GM19023 (cell line): ENCODE measurements at regions not wholly inside any gene's neighbourhood (a gene's known extent, or its start where the extent isn't known, plus 50 kb on each side); places are given as distances from the start of the nearest gene placed in this dataset.
"Not testable (repeated sequence)": the region's sequence is repeated elsewhere in the genome, so short reads cannot be mapped to it uniquely, and the experiment has no call there.

Experiments
- ATAC-seq: cut with Tn5 transposase; IDR thresholded peaks from one replicate; pipeline ENCODE4 v1.9.1; 2021; ENCODE audit warnings: mild to moderate bottlenecking, moderate library complexity; ENCODE audit not compliant: unreplicated experiment

DNA sequence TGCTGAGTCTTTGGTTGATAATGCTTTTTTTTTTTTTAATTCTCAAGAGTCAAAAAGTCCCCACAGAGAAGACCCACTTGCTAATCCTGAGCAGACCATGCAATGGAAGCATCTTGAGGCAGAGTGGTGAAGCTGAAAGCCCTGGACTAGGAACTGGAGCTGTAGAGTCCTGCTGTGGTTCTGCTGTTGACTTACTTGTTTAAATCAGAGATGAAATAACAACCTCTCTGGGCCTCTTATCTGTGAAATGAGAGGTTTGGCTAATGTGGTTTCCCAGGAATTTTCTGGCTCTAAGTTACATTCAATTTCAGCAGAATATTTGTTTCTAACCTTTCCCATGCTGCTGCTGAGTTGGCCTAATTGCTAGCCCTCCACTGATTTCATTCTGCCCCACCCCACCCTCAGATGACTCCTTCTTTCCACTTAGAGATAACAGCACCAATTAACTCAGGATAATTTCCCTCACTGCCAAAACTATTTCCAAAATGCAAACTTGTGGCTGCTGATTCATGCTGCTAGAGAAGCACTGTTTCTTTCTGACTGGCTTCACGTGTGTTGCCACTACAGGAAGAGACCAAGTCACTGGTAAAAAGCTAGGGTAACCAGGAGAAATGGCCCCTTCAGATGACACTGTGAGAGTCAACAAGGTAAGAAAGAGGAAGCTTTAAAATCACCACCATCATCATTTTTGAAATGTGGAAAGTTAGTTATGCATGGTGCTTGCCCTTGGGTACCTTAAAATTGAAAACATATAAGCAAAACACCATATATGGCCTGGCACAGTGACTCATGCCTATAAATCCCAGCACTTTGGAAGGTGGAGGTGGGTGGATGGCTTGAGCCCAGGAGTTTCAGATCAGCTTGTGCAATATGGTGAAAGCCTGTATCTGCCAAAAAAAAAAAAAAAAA, 326.4 kb downstream of the DCHS2 start:
- no peak for ATAC-seq

DNA sequence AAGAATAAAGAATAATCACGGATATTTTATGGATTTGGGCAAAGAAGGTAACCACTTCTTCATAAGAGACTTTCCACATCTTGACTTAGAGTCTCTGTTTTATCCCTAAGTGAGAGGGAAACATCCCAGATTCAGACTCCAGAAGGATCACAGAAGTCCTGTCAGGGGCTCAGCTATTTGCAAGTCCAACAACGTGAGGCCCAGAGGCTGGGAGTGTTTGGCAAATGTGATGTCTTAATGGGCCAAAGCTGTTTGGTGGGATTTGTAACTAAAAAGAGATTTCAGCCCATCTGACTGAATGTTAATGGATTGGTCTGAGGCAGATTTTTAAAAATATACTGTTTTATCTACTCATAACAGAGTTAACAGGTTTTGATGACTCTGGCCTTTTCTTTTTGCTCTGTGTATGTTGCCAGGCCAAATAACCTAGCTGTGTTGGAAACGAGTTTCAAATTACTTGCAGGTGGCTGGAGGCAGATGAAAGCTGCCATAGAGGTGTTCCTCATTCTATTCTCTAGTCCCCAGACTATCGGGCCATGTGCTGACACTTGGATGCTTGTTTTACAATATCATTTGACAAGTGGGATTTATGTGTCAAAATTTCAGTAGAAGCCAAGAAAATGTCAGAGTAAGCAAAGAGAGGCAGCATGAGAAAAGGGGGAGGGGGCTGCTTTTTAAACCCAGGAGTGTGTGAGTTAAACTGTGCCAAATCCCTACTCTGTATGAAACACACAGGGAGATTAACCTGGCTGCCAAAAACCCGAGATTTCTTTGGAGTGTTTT, 330.9 kb downstream of the DCHS2 start:
- ATAC-seq: no peak

- ATAC-seq: no peak
These were observed 333.0 kb downstream of the DCHS2 start for GRCh38 chr4:154158361-154159155.

- ATAC-seq: no peak
These were observed 339.1 kb downstream of the DCHS2 start for GRCh38 chr4:154152546-154152945.

DNA sequence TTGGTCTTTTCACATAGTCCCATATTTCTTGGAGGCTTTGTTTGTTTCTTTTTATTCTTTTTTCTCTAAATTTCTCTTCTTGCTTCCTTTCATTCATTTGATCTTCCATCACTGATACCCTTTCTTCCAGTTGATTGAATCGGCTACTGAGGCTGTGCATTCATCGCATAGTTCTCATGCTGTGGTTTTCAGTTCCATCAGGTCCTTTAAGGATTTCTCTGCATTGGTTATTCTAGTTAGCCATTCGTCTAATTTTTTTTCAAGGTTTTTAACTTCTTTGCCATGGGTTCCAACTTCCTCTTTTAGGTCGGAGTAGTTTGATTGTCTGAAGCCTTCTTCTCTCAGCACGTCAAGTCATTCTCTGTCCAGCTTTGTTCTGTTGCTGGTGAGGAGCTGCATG, 342.4 kb downstream of the DCHS2 start:
- not testable (repeated sequence) for ATAC-seq

- no peak for ATAC-seq
These were observed 347.9 kb downstream of the DCHS2 start for GRCh38 chr4:154143720-154144119.

- no peak for ATAC-seq
These were observed 348.9 kb downstream of the DCHS2 start for GRCh38 chr4:154142664-154143063.

GRCh38 chr4:154140869-154141268, 350.7 kb downstream of the DCHS2 start:
- no peak for ATAC-seq

DNA sequence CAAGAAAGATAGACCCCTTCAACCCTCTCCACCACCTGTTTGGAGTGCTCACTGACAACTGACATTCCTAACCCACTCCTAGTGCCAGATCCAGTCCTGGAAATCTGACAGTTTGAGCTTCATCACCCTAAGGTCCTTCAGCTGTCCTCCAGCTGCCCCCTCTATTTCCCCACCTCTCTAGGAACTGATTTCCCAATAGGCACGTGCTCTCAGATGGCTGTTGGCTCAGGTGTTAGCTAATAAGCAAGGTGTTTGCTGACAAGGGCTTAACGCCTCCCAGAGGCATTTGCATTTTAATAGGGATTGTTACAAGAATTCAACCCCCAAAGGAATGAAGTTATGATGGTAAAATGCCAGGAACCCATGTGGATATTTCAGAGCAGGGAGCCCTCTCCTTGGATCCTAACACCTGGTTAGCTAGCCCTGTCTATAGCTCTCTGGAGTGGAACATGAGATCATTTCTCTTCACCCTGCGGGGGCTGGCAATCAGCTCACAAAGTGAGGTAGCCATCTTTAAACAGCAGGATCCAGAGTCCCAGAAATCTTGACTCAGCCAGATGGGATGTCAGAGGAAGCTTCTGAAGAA, 348.5 kb upstream of the SFRP2 start:
- no peak for ATAC-seq

GRCh38 chr4:154135576-154135975, 346.7 kb upstream of the SFRP2 start:
- ATAC-seq: no peak

- ATAC-seq: no peak
These were observed 343.5 kb upstream of the SFRP2 start for GRCh38 chr4:154132406-154132805.

GRCh38 chr4:154126276-154126675, 337.4 kb upstream of the SFRP2 start:
- no peak for ATAC-seq

GRCh38 chr4:154125340-154125739, 336.5 kb upstream of the SFRP2 start:
- no peak for ATAC-seq

DNA sequence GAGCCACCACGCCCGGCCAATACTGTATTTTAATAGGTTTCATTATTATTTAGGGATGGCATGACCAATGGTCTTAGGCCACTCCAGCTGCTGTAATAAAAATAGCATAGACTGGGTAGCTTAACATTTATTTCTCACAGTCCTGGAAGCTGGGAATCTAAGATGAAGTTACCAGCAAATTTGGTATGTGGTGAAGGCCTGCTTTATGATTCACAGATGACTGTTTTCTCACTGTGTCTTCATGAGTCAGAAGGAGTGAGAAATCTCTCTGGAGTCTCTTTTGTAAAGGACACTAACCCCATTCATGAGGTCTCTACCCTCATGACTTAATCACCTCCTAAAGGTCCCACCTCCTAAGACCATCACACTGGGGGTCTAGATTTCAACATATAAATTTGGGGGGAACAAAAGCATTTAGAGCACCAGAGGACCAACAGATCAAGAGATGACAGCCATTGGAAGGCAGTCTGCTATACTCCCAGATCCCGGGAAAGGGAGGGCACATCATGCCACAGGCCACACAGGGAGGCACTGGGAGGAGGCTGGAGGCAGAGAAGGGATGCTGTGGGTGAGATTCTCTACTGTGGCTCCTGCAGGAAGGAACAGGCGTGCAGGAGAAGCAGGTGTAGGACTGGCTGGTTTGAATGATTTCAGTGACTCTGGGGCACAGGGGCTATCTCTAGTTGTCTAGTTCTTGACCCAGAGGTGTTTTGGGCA, 335.8 kb upstream of the SFRP2 start:
- ATAC-seq: no peak

GRCh38 chr4:154123897-154124296, 335.0 kb upstream of the SFRP2 start:
- ATAC-seq: no peak

DNA sequence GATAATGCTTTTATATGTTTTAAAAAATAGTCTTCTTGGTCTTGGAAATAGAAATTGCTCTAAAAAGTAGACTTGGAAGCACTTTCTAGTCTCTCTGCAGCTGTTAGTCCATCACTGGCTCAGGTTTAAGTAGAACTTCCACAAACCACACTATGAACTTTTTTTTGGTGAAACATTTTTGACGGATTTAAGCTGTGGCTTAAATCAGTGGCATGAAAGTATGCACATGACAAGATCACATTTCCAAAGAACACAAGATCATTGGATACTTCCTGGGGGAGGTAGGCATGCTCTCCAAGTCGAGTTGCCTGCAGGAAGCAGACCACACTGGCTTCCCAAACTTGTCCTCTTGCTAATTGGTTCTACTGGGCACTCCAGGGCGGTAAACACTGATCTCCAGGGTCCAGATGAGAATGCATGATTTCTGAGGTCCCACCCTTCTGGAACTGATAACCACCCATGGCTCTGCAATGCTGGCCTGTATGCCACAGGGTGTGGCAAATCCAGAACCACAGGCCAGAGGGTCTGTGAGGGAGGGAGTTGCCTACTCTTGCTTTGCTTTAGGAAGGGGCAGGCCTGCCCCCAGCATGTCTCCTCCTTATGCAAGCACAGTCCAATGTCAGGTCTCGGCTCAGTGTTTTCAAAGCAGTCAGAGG, 331.9 kb upstream of the SFRP2 start:
- ATAC-seq: no peak

- ATAC-seq: no peak
These were observed 331.3 kb upstream of the SFRP2 start for GRCh38 chr4:154120006-154120676.

DNA sequence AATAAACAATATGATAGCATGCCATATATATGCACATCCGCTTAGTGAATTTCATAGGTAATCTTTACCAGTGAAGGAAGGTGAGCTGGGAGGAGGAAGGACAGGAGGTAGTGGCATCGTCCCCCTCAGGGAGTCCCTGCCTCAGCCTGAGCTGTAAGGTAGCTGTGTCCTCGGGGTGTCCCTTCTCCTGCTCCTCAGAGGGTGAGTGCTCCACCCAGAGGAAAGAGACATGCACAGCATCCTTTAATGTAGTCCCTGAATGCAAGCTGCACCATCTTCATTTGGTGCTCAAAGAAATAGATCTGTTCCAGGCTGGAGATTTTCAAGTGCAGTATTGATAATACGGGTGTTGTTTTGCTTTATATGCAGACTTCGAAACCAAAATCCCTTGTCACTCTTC, 330.4 kb upstream of the SFRP2 start:
- ATAC-seq: no peak

DNA sequence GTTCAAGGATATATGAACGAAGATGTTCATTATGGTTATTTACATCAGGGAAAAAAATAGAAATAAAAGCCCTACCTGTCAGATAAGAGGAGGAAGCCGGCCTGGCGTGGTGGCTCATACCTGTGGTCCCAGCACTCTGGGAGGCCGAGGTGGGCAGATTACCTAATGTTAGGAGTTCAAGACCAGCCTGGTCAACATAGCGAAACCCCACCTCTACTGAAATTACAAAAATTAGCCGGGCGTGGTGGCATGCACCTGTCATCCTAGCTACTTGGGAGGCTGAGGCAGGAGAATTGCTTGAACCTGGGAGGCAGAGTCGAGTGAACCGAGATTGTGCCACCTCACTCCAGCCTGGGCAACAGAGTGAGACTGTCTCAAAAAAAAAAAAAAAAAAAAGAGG, 328.8 kb upstream of the SFRP2 start:
- ATAC-seq: not testable (repeated sequence)
